GM23338 (cell line): ENCODE measurements at regions not wholly inside any gene's neighbourhood (a gene's known extent, or its start where the extent isn't known, plus 50 kb on each side); places are given as distances from the start of the nearest gene placed in this dataset.

ENCODE experiments used
- CREB1 ChIP-seq: fragments of 250-450 bp; sonication (Bioruptor Pico); IDR thresholded peaks from 2 replicates; pipeline ENCODE4 v1.5.0; 2020; ENCODE audit warnings: low read depth, mild to moderate bottlenecking, moderate library complexity
- EZH2 ChIP-seq: fragments of 200-600 bp; sonication (generic); IDR thresholded peaks from one replicate; pipeline ENCODE4 v1.8.0; 2017; ENCODE audit warnings: antibody characterized with exemption, mild to moderate bottlenecking, low read depth; ENCODE audit not compliant: unreplicated experiment
- EZH2phosphoT487 ChIP-seq: fragments of 200-600 bp; sonication (generic); IDR thresholded peaks from one replicate; pipeline ENCODE4 v1.8.1; 2018; ENCODE audit warnings: antibody characterized with exemption; ENCODE audit not compliant: unreplicated experiment
- JUNB ChIP-seq: IDR thresholded peaks from one replicate; pipeline ENCODE4 v1.6.1; 2016; ENCODE audit warnings: antibody characterized with exemption; ENCODE audit not compliant: unreplicated experiment
- NANOG ChIP-seq: IDR thresholded peaks from 2 replicates; pipeline ENCODE4 v1.6.1; 2016; ENCODE audit warnings: antibody characterized with exemption, borderline replicate concordance
- POLR2AphosphoS5 ChIP-seq: IDR thresholded peaks from 2 replicates; pipeline ENCODE4 v1.6.1; 2016; ENCODE audit warnings: antibody characterized with exemption, low read depth
- REST ChIP-seq: IDR thresholded peaks from one replicate; pipeline ENCODE4 v1.6.1; 2018; ENCODE audit warnings: antibody characterized with exemption; ENCODE audit not compliant: unreplicated experiment
- STAT1 ChIP-seq: IDR thresholded peaks from one replicate; pipeline ENCODE4 v1.6.1; 2016; ENCODE audit warnings: antibody characterized with exemption; ENCODE audit not compliant: unreplicated experiment
- ZNF114 ChIP-seq: fragments of 250-450 bp; sonication (Bioruptor Pico); IDR thresholded peaks from 2 replicates; pipeline ENCODE4 v1.5.0; 2020; ENCODE audit warnings: mild to moderate bottlenecking, moderate library complexity
- ZNF331 ChIP-seq: fragments of 250-450 bp; sonication (Bioruptor Pico); IDR thresholded peaks from 2 replicates; pipeline ENCODE4 v1.5.0; 2020; ENCODE audit warnings: low read depth, mild to moderate bottlenecking, moderate library complexity
- TF ChIP-seq, protein P1 (sequence below), 2 experiments: fragments of 200-600 bp in 1 of 2; sonication (generic) in 1 of 2; conservative IDR thresholded peaks; 2 replicates each; pipeline versions ENCODE4 v1.5.1 to v1.6.1; 2016 to 2017; ENCODE audit warnings: antibody characterized with exemption in 2 of 2, low read depth in 2 of 2, mild to moderate bottlenecking in 2 of 2, moderate library complexity in 1 of 2
- TF ChIP-seq, protein P2 (sequence below): fragments of 250-450 bp; sonication (Bioruptor Pico); IDR thresholded peaks from 2 replicates; pipeline ENCODE4 v1.5.0; 2020; ENCODE audit warnings: mild to moderate bottlenecking, moderate library complexity
- TF ChIP-seq, protein P3 (sequence below): IDR thresholded peaks from 2 replicates; pipeline ENCODE4 v1.6.1; 2016; ENCODE audit warnings: antibody characterized with exemption

DNA sequence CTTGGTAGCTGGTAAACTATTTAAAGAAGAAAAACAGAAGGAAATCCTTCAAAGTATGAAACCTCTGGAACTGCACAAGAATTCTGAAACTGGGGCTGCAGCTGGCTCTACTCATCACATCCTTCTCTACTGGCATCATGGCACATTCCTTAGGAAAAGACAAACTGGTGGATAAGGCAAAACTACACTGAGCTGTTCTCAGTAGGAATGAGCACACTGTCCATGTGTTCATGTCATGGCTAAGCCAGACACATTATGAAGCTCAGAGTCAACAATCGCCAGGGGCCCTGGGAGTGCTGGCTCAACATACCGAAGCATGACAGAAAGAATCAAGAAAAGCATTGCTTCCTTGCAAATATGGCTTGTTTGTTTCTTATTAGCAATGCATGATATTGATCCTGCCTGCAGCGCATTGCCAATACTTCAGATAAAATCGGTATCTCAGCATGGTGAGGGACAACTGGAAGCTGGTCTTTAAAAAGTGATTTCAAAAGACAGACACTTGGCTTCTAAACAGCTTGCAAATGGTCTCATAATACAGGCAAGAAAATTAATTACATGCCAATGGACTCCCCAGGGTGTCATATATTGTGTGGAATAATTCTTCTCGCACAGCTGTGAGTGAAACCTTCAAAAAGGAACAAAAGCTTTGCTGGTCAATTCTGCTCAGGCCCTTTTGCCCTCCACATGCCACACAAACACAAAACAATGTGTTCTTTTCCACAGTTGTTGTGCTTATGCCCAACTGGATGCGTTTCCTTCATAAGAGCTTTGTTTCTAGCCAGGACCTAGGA is 300.2 kb upstream of the VCX start:
- TF ChIP-seq, protein P1, sequence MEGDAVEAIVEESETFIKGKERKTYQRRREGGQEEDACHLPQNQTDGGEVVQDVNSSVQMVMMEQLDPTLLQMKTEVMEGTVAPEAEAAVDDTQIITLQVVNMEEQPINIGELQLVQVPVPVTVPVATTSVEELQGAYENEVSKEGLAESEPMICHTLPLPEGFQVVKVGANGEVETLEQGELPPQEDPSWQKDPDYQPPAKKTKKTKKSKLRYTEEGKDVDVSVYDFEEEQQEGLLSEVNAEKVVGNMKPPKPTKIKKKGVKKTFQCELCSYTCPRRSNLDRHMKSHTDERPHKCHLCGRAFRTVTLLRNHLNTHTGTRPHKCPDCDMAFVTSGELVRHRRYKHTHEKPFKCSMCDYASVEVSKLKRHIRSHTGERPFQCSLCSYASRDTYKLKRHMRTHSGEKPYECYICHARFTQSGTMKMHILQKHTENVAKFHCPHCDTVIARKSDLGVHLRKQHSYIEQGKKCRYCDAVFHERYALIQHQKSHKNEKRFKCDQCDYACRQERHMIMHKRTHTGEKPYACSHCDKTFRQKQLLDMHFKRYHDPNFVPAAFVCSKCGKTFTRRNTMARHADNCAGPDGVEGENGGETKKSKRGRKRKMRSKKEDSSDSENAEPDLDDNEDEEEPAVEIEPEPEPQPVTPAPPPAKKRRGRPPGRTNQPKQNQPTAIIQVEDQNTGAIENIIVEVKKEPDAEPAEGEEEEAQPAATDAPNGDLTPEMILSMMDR (conservative IDR thresholded peaks at IDR 0.05; ENCODE audit: low read depth in 2 of 2) = no peak
- TF ChIP-seq STAT1 (no peak), EZH2 (no peak), POLR2AphosphoS5 (no peak), JUNB (no peak), REST (no peak), EZH2phosphoT487 (no peak), ZNF114 (CRISPR knock-in tag) (no peak), NANOG (no peak), ZNF331 (CRISPR knock-in tag) (no peak), CREB1 (CRISPR knock-in tag) (no peak)
- TF ChIP-seq, protein P2, sequence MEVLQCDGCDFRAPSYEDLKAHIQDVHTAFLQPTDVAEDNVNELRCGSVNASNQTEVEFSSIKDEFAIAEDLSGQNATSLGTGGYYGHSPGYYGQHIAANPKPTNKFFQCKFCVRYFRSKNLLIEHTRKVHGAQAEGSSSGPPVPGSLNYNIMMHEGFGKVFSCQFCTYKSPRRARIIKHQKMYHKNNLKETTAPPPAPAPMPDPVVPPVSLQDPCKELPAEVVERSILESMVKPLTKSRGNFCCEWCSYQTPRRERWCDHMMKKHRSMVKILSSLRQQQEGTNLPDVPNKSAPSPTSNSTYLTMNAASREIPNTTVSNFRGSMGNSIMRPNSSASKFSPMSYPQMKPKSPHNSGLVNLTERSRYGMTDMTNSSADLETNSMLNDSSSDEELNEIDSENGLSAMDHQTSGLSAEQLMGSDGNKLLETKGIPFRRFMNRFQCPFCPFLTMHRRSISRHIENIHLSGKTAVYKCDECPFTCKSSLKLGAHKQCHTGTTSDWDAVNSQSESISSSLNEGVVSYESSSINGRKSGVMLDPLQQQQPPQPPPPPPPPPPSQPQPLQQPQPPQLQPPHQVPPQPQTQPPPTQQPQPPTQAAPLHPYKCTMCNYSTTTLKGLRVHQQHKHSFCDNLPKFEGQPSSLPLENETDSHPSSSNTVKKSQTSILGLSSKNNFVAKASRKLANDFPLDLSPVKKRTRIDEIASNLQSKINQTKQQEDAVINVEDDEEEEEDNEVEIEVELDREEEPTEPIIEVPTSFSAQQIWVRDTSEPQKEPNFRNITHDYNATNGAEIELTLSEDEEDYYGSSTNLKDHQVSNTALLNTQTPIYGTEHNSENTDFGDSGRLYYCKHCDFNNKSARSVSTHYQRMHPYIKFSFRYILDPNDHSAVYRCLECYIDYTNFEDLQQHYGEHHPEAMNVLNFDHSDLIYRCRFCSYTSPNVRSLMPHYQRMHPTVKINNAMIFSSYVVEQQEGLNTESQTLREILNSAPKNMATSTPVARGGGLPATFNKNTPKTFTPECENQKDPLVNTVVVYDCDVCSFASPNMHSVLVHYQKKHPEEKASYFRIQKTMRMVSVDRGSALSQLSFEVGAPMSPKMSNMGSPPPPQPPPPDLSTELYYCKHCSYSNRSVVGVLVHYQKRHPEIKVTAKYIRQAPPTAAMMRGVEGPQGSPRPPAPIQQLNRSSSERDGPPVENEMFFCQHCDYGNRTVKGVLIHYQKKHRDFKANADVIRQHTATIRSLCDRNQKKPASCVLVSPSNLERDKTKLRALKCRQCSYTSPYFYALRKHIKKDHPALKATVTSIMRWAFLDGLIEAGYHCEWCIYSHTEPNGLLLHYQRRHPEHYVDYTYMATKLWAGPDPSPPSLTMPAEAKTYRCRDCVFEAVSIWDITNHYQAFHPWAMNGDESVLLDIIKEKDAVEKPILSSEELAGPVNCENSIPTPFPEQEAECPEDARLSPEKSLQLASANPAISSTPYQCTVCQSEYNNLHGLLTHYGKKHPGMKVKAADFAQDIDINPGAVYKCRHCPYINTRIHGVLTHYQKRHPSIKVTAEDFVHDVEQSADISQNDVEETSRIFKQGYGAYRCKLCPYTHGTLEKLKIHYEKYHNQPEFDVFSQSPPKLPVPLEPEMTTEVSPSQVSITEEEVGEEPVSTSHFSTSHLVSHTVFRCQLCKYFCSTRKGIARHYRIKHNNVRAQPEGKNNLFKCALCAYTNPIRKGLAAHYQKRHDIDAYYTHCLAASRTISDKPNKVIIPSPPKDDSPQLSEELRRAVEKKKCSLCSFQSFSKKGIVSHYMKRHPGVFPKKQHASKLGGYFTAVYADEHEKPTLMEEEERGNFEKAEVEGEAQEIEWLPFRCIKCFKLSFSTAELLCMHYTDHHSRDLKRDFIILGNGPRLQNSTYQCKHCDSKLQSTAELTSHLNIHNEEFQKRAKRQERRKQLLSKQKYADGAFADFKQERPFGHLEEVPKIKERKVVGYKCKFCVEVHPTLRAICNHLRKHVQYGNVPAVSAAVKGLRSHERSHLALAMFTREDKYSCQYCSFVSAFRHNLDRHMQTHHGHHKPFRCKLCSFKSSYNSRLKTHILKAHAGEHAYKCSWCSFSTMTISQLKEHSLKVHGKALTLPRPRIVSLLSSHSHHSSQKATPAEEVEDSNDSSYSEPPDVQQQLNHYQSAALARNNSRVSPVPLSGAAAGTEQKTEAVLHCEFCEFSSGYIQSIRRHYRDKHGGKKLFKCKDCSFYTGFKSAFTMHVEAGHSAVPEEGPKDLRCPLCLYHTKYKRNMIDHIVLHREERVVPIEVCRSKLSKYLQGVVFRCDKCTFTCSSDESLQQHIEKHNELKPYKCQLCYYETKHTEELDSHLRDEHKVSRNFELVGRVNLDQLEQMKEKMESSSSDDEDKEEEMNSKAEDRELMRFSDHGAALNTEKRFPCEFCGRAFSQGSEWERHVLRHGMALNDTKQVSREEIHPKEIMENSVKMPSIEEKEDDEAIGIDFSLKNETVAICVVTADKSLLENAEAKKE (CRISPR knock-in tag) = no peak
- TF ChIP-seq, protein P3, sequence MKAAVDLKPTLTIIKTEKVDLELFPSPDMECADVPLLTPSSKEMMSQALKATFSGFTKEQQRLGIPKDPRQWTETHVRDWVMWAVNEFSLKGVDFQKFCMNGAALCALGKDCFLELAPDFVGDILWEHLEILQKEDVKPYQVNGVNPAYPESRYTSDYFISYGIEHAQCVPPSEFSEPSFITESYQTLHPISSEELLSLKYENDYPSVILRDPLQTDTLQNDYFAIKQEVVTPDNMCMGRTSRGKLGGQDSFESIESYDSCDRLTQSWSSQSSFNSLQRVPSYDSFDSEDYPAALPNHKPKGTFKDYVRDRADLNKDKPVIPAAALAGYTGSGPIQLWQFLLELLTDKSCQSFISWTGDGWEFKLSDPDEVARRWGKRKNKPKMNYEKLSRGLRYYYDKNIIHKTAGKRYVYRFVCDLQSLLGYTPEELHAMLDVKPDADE = no peak
